ENCODE measurements at regions not wholly inside any gene's neighbourhood (a gene's known extent, or its start where the extent isn't known, plus 50 kb on each side); places are given as distances from the start of the nearest gene placed in this dataset.
"Not testable (repeated sequence)": the region's sequence is repeated elsewhere in the genome, so short reads cannot be mapped to it uniquely, and the experiment has no call there.

DNA sequence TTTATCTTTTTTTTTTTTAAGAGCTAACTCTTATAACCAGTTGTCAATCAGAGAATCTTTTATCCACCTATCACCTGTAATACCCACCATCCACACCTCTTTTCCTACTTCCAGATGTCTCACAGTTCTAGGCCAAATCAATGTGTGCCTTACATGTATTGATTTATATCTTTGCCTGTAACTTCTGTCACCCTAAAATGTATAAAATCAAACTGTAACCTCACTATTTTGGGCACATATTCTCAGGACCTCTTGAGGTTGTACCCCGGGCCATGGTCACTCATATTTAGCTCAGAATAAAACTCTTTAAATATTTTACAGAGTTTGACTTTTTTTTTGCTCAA lies 404.7 kb upstream of the RORB start:
- BruUV-seq (replicated peaks): no TSS peak
- no peaks in the 10 kb centered on the region for H3K4me1 ChIP-seq (ENCODE audit: control insufficient read depth, extremely low read depth, insufficient read depth, low read length)
- H3K4me3 ChIP-seq (replicated peaks in 1 of 3; ENCODE audit: insufficient read depth in 1 of 3, low read depth in 1 of 3, low read length in 3 of 3): no peak overlapping the region
- FAIRE-seq (no peak), DNase-seq (ENCODE audit: low read depth, low spot score) (no peak)
- POLR2A ChIA-PET: no interaction called here
- H3K27me3 ChIP-seq (ENCODE audit: control insufficient read depth in 2 of 2, insufficient read depth in 2 of 2, low read length in 2 of 2): no peaks in the 10 kb centered on the region
- intact Hi-C loops (cut with micrococcal nuclease) (no loop called here), dilution Hi-C loops (cut with MboI; ENCODE audit: extremely low pct_ligation_motif_present, low sequenced_read_pairs) (no loop called here)
- no peak overlapping the region for H3K9ac ChIP-seq (replicated peaks; ENCODE audit: extremely low read depth, insufficient read depth, low read length)
- no peaks in the 10 kb centered on the region for H4K20me1 ChIP-seq (replicated peaks; ENCODE audit: control insufficient read depth, extremely low read depth, insufficient read depth, low read length)
- no peak overlapping the region for H3K4me2 ChIP-seq (ENCODE audit: insufficient read depth, low read length)
- no peaks in the 10 kb centered on the region for H3K9me3 ChIP-seq (replicated peaks; ENCODE audit: control insufficient read depth, insufficient read depth, low read length)
- no peaks in the 10 kb centered on the region for H3K36me3 ChIP-seq (ENCODE audit: control insufficient read depth in 2 of 2, extremely low read depth in 1 of 2, insufficient read depth in 2 of 2, low read length in 2 of 2)
- CTCF ChIA-PET: interaction anchor here (1.3 kb wide), 1 partner anchor 85 kb away, joined by 3 read pairs; no protein-coding TSS in a partner anchor
- TF ChIP-seq, protein P1, sequence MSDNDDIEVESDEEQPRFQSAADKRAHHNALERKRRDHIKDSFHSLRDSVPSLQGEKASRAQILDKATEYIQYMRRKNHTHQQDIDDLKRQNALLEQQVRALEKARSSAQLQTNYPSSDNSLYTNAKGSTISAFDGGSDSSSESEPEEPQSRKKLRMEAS (IDR thresholded peaks at IDR 0.05; ENCODE audit: insufficient read depth, insufficient read length): no peak
- TF ChIP-seq JUN (IDR thresholded peaks at IDR 0.05; ENCODE audit: borderline replicate concordance, insufficient read depth, insufficient read length, low read depth) (no peak), GATA2 (IDR thresholded peaks at IDR 0.05; ENCODE audit: insufficient read depth, insufficient read length, low read depth, low read length) (no peak), FOS (IDR thresholded peaks at IDR 0.05; ENCODE audit: borderline replicate concordance, insufficient read depth, low read length) (no peak), POLR2A (IDR thresholded peaks at IDR 0.05; ENCODE audit: low read depth, low read length) (no peak), POLR2AphosphoS5 (IDR thresholded peaks at IDR 0.05; ENCODE audit: insufficient read depth, low read depth, low read length) (no peak), EZH2 (IDR thresholded peaks at IDR 0.05; ENCODE audit: borderline replicate concordance, low read depth, low read length, severe bottlenecking) (no peak), MYC (IDR thresholded peaks at IDR 0.05; ENCODE audit: low read depth, low read length) (no peak)
- TF ChIP-seq, protein P2, sequence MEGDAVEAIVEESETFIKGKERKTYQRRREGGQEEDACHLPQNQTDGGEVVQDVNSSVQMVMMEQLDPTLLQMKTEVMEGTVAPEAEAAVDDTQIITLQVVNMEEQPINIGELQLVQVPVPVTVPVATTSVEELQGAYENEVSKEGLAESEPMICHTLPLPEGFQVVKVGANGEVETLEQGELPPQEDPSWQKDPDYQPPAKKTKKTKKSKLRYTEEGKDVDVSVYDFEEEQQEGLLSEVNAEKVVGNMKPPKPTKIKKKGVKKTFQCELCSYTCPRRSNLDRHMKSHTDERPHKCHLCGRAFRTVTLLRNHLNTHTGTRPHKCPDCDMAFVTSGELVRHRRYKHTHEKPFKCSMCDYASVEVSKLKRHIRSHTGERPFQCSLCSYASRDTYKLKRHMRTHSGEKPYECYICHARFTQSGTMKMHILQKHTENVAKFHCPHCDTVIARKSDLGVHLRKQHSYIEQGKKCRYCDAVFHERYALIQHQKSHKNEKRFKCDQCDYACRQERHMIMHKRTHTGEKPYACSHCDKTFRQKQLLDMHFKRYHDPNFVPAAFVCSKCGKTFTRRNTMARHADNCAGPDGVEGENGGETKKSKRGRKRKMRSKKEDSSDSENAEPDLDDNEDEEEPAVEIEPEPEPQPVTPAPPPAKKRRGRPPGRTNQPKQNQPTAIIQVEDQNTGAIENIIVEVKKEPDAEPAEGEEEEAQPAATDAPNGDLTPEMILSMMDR (IDR thresholded peaks at IDR 0.05; ENCODE audit: extremely low read depth in 1 of 2, insufficient read depth in 1 of 2, low read depth in 1 of 2, low read length in 2 of 2): no peak
- no peaks in the 10 kb centered on the region for H3K9me1 ChIP-seq (replicated peaks; ENCODE audit: control insufficient read depth, extremely low read depth, insufficient read depth, low read length)
- H3K27ac ChIP-seq (ENCODE audit: insufficient read depth, low read depth, low read length): no peak overlapping the region
- H2AFZ ChIP-seq (ENCODE audit: low read depth, low read length): no peak overlapping the region
- H3K79me2 ChIP-seq (ENCODE audit: control insufficient read depth, insufficient read depth, low read length): no peaks in the 10 kb centered on the region

DNA sequence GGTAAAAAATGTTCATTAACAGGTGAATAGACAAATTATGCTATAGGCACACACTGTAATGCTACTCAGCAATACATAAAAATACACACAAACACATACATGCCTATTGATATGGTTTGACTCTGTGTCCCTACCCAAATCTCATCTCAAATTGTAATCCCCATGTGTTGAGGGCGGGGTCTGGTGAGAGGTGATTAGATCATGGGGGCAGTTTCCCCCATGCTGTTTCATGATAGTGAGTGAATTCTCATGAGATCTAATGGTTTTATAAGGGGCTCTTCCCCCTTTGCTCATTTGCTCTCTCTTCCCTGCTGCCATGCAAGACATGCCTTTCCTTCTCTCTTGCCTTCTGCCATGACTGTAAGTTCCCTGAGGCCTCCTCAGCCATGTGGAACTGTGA lies 403.1 kb upstream of the RORB start:
- H3K9ac ChIP-seq (replicated peaks; ENCODE audit: extremely low read depth, insufficient read depth, low read length); H3K79me2 ChIP-seq (ENCODE audit: control insufficient read depth, insufficient read depth, low read length); intact Hi-C loops (cut with micrococcal nuclease); H3K4me1 ChIP-seq (ENCODE audit: control insufficient read depth, extremely low read depth, insufficient read depth, low read length); H3K9me1 ChIP-seq (replicated peaks; ENCODE audit: control insufficient read depth, extremely low read depth, insufficient read depth, low read length); BruUV-seq (replicated peaks); H3K4me2 ChIP-seq (ENCODE audit: insufficient read depth, low read length); H3K36me3 ChIP-seq (ENCODE audit: control insufficient read depth in 2 of 2, extremely low read depth in 1 of 2, insufficient read depth in 2 of 2, low read length in 2 of 2); H3K27ac ChIP-seq (ENCODE audit: insufficient read depth, low read depth, low read length); POLR2A ChIA-PET; H3K4me3 ChIP-seq (replicated peaks in 1 of 3; ENCODE audit: insufficient read depth in 1 of 3, low read depth in 1 of 3, low read length in 3 of 3); DNase-seq (ENCODE audit: low read depth, low spot score); H3K27me3 ChIP-seq (ENCODE audit: control insufficient read depth in 2 of 2, insufficient read depth in 2 of 2, low read length in 2 of 2); H2AFZ ChIP-seq (ENCODE audit: low read depth, low read length); H4K20me1 ChIP-seq (replicated peaks; ENCODE audit: control insufficient read depth, extremely low read depth, insufficient read depth, low read length); FAIRE-seq; dilution Hi-C loops (cut with MboI; ENCODE audit: extremely low pct_ligation_motif_present, low sequenced_read_pairs); H3K9me3 ChIP-seq (replicated peaks; ENCODE audit: control insufficient read depth, insufficient read depth, low read length): not testable (repeated sequence)
- CTCF ChIA-PET: interaction anchor here (0.6 kb wide), 1 partner anchor 233 kb away, joined by 3 read pairs; no protein-coding TSS in a partner anchor

Measured in endothelial cell of umbilical vein (primary cell).